Thyroid gland (tissue), 4 donors: ENCODE measurements at regions not wholly inside any gene's neighbourhood (a gene's known extent, or its start where the extent isn't known, plus 50 kb on each side); places are given as distances from the start of the nearest gene placed in this dataset.

Source experiments
- POLR2A ChIP-seq, 2 donors: fragments of 450-650 bp; IDR thresholded peaks; one replicate each; pipeline ENCODE4 v1.6.1; 2017; ENCODE audit warnings: antibody characterized with exemption in 2 of 2, mild to moderate bottlenecking in 2 of 2, moderate library complexity in 1 of 2
- TF ChIP-seq, protein P1 (sequence below), 6 experiments: fragments of 200-600 bp in 3 of 6; fragments of 450-650 bp in 3 of 6; sonication (generic) in 3 of 6; IDR thresholded peaks; one replicate each; pipeline ENCODE4 v1.5.1; 2016 to 2019; ENCODE audit warnings: antibody characterized with exemption in 6 of 6, mild to moderate bottlenecking in 2 of 6, inconsistent platforms in 1 of 6, moderate library complexity in 1 of 6

DNA sequence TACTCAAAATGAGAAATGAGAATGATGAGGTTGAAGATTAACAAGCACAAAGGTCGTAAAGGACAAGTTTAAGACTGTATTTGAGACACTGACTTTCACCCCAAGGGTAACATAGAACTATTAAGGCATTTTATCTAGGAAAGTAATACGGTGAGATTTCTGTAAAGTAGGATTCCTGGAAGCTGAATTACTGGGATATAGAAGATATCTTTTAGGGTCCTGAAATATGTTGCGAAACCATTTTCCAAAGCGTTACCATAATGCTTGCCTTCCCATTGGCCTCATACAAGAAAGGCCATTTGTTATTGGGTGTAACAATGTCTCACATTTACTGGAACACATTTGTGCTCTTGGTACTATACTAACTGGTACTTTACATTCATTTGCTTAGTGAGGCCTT, 1185.9 kb upstream of the TENM4 start:
- TF ChIP-seq POLR2A (IDR thresholded peaks at IDR 0.05) = no peak
- TF ChIP-seq, protein P1, sequence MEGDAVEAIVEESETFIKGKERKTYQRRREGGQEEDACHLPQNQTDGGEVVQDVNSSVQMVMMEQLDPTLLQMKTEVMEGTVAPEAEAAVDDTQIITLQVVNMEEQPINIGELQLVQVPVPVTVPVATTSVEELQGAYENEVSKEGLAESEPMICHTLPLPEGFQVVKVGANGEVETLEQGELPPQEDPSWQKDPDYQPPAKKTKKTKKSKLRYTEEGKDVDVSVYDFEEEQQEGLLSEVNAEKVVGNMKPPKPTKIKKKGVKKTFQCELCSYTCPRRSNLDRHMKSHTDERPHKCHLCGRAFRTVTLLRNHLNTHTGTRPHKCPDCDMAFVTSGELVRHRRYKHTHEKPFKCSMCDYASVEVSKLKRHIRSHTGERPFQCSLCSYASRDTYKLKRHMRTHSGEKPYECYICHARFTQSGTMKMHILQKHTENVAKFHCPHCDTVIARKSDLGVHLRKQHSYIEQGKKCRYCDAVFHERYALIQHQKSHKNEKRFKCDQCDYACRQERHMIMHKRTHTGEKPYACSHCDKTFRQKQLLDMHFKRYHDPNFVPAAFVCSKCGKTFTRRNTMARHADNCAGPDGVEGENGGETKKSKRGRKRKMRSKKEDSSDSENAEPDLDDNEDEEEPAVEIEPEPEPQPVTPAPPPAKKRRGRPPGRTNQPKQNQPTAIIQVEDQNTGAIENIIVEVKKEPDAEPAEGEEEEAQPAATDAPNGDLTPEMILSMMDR (IDR thresholded peaks at IDR 0.05) = no peak
